ENCODE measurements at regions not wholly inside any gene's neighbourhood (a gene's known extent, or its start where the extent isn't known, plus 50 kb on each side); places are given as distances from the start of the nearest gene placed in this dataset.
"Not testable (repeated sequence)": the region's sequence is repeated elsewhere in the genome, so short reads cannot be mapped to it uniquely, and the experiment has no call there.

GRCh38 chr16:88170528-88170991, 212.2 kb upstream of the ZNF469 start:
- ChIA-PET CTCF (no interaction called here), POLR2A (ENCODE audit: low non-redundant PET) (no interaction called here)
- Histone ChIP-seq H3K4me1 (ENCODE audit: insufficient read depth, low read length, poor library complexity, severe bottlenecking) (no peaks in the 10 kb centered on the region), H3K27me3 (replicated peaks; ENCODE audit: insufficient read depth, low read depth, low read length, poor library complexity) (no peaks in the 10 kb centered on the region), H3K27ac (ENCODE audit: low read depth, low read length, poor library complexity, severe bottlenecking) (no peak overlapping the region), H3K9me3 (ENCODE audit: low read depth, low read length, poor library complexity, severe bottlenecking) (no peaks in the 10 kb centered on the region), H3K36me3 (ENCODE audit: insufficient read depth, low read length, poor library complexity, severe bottlenecking) (no peaks in the 10 kb centered on the region), H3K4me3 (ENCODE audit: low read depth, low read length, poor library complexity, severe bottlenecking) (no peak overlapping the region)
- BruUV-seq (replicated peaks), result no TSS peak
- intact Hi-C loops (cut with micrococcal nuclease; ENCODE audit: unreplicated experiment), result no loop called here
- DNase-seq (ENCODE audit: low spot score), result no peak
- no peak for TF ChIP-seq EZH2 (IDR thresholded peaks at IDR 0.05; ENCODE audit: borderline replicate concordance, low read depth, low read length, poor library complexity, severe bottlenecking)
- TF ChIP-seq CTCF (conservative IDR thresholded peaks at IDR 0.05; ENCODE audit: low read depth, low read length), result no peak

- H3K9me3 ChIP-seq (ENCODE audit: low read depth, low read length, poor library complexity, severe bottlenecking); H3K27me3 ChIP-seq (replicated peaks; ENCODE audit: insufficient read depth, low read depth, low read length, poor library complexity); H3K27ac ChIP-seq (ENCODE audit: low read depth, low read length, poor library complexity, severe bottlenecking); POLR2A ChIA-PET (ENCODE audit: low non-redundant PET); H3K4me3 ChIP-seq (ENCODE audit: low read depth, low read length, poor library complexity, severe bottlenecking); CTCF ChIA-PET; DNase-seq (ENCODE audit: low spot score); intact Hi-C loops (cut with micrococcal nuclease; ENCODE audit: unreplicated experiment); H3K36me3 ChIP-seq (ENCODE audit: insufficient read depth, low read length, poor library complexity, severe bottlenecking); BruUV-seq (replicated peaks); H3K4me1 ChIP-seq (ENCODE audit: insufficient read depth, low read length, poor library complexity, severe bottlenecking): not testable (repeated sequence)
These were observed 211.6 kb upstream of the ZNF469 start for GRCh38 chr16:88171126-88171525.

GRCh38 chr16:88176184-88176583, 206.6 kb upstream of the ZNF469 start:
- H3K9me3 ChIP-seq (ENCODE audit: low read depth, low read length, poor library complexity, severe bottlenecking); H3K36me3 ChIP-seq (ENCODE audit: insufficient read depth, low read length, poor library complexity, severe bottlenecking); BruUV-seq (replicated peaks); intact Hi-C loops (cut with micrococcal nuclease; ENCODE audit: unreplicated experiment); H3K4me3 ChIP-seq (ENCODE audit: low read depth, low read length, poor library complexity, severe bottlenecking); DNase-seq (ENCODE audit: low spot score); H3K27ac ChIP-seq (ENCODE audit: low read depth, low read length, poor library complexity, severe bottlenecking); H3K27me3 ChIP-seq (replicated peaks; ENCODE audit: insufficient read depth, low read depth, low read length, poor library complexity); POLR2A ChIA-PET (ENCODE audit: low non-redundant PET); CTCF ChIA-PET; H3K4me1 ChIP-seq (ENCODE audit: insufficient read depth, low read length, poor library complexity, severe bottlenecking): not testable (repeated sequence)

GRCh38 chr16:88176591-88177180, 206.1 kb upstream of the ZNF469 start:
- H3K27ac ChIP-seq (ENCODE audit: low read depth, low read length, poor library complexity, severe bottlenecking); DNase-seq (ENCODE audit: low spot score); H3K36me3 ChIP-seq (ENCODE audit: insufficient read depth, low read length, poor library complexity, severe bottlenecking); intact Hi-C loops (cut with micrococcal nuclease; ENCODE audit: unreplicated experiment); CTCF ChIA-PET; H3K4me3 ChIP-seq (ENCODE audit: low read depth, low read length, poor library complexity, severe bottlenecking); H3K4me1 ChIP-seq (ENCODE audit: insufficient read depth, low read length, poor library complexity, severe bottlenecking); POLR2A ChIA-PET (ENCODE audit: low non-redundant PET); H3K27me3 ChIP-seq (replicated peaks; ENCODE audit: insufficient read depth, low read depth, low read length, poor library complexity); H3K9me3 ChIP-seq (ENCODE audit: low read depth, low read length, poor library complexity, severe bottlenecking); BruUV-seq (replicated peaks): not testable (repeated sequence)

- H3K4me1 ChIP-seq (ENCODE audit: insufficient read depth, low read length, poor library complexity, severe bottlenecking); H3K36me3 ChIP-seq (ENCODE audit: insufficient read depth, low read length, poor library complexity, severe bottlenecking); H3K27me3 ChIP-seq (replicated peaks; ENCODE audit: insufficient read depth, low read depth, low read length, poor library complexity); H3K9me3 ChIP-seq (ENCODE audit: low read depth, low read length, poor library complexity, severe bottlenecking); BruUV-seq (replicated peaks); H3K27ac ChIP-seq (ENCODE audit: low read depth, low read length, poor library complexity, severe bottlenecking); DNase-seq (ENCODE audit: low spot score); CTCF ChIA-PET; intact Hi-C loops (cut with micrococcal nuclease; ENCODE audit: unreplicated experiment); H3K4me3 ChIP-seq (ENCODE audit: low read depth, low read length, poor library complexity, severe bottlenecking); POLR2A ChIA-PET (ENCODE audit: low non-redundant PET): not testable (repeated sequence)
These were observed 204.5 kb upstream of the ZNF469 start for GRCh38 chr16:88178251-88178650.

- CTCF ChIA-PET; BruUV-seq (replicated peaks); H3K4me1 ChIP-seq (ENCODE audit: insufficient read depth, low read length, poor library complexity, severe bottlenecking); intact Hi-C loops (cut with micrococcal nuclease; ENCODE audit: unreplicated experiment); DNase-seq (ENCODE audit: low spot score); POLR2A ChIA-PET (ENCODE audit: low non-redundant PET); H3K27me3 ChIP-seq (replicated peaks; ENCODE audit: insufficient read depth, low read depth, low read length, poor library complexity); H3K4me3 ChIP-seq (ENCODE audit: low read depth, low read length, poor library complexity, severe bottlenecking); H3K36me3 ChIP-seq (ENCODE audit: insufficient read depth, low read length, poor library complexity, severe bottlenecking); H3K27ac ChIP-seq (ENCODE audit: low read depth, low read length, poor library complexity, severe bottlenecking); H3K9me3 ChIP-seq (ENCODE audit: low read depth, low read length, poor library complexity, severe bottlenecking): not testable (repeated sequence)
These were observed 203.9 kb upstream of the ZNF469 start for GRCh38 chr16:88178896-88179295.

Measured in A673 (cell line).